Amniotic epithelial cell (primary cell): ENCODE measurements at regions not wholly inside any gene's neighbourhood (a gene's known extent, or its start where the extent isn't known, plus 50 kb on each side); places are given as distances from the start of the nearest gene placed in this dataset.
"Not testable (repeated sequence)": the region's sequence is repeated elsewhere in the genome, so short reads cannot be mapped to it uniquely, and the experiment has no call there.

ENCODE experiments used
- DNase-seq: peaks from one replicate; pipeline ENCODE4 v3.0.0-alpha.2; 2010; ENCODE audit warnings: low read depth

- DNase-seq = no peak
Measured at GRCh38 chr15:77862651-77863104, 214.8 kb downstream of the TBC1D2B start.

- DNase-seq = not testable (repeated sequence)
Measured at GRCh38 chr15:77861997-77862635, 215.4 kb downstream of the TBC1D2B start.

DNA sequence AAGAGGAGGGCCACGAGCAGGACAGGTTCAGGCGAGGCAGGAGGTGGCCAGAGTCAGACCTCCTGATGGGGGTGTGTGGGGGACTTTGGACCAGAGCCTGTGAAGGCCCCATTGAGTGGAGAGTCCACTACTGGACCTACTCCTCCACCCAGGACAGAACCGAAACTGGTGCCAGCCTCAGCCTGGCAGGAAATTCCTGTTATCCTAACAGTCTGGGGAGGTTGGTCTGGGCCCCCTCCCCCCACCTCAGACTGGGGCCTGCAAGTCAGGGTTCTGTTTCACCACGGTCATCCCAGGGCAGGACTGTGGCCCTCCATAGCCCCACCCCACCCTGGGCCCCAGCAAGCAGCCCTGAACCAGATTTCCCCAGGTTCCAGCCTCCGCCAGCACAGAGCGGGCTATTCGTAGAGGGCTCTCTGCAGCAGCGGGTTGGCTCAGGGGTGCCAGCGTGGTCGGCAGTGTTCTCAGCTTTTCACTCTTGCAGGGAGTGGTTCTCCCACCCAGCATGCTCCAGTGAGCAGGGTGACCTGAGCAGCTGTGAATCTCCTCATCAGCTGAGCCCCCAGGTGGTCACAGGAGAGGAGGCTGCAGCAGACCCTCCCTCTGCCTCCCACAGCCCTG lies 217.3 kb downstream of the TBC1D2B start:
- DNase-seq = no peak

DNA sequence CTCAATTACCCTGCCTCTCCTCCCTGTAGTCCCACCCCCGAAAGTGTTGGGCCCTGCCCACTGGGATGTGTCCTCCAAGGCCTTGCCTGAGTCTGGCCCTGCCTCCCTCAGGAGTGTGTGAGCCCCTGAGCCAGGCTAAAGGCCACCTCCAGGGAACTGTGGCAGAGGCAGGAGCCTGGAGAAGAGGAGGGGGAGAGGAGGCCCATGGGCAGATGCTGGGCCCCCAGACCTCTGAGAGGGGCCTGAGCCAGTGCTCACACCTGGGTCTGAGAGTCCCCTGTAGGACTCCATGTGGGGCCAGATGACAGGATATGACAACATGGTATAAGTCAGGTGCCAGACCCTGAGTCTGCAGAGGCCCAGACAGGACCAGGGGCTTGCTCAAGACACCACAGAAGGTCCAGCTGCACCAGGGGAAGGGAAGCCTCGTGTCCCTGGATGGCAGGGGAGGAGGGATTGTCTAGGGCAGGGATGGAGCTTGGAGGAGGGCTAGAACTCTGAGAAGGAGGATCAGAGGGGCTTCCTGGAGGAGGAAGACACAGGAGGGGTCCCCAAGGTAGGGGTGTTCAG lies 217.9 kb downstream of the TBC1D2B start:
- DNase-seq = no peak

GRCh38 chr15:77858792-77859490 lies 218.6 kb downstream of the TBC1D2B start:
- no peak for DNase-seq

DNA sequence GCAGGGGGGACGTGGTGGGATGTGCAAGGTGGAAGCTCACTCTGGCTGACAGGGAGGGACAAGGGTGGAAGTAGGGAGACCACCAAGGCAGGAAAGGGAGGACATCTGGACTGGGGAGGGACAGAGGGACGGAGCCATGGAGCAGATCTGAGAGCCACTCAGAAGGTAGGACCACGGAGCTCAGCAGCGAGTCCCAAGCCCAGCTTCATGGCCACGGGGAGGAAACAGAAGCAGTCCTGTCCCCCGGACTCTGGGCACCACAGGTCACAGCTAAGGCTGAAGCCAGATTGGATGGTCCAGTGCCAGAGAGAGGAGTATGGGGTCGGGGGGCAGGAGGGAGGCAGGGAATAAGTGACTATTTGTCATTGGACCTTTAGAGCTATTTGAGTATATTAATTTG lies 220.1 kb downstream of the TBC1D2B start:
- no peak for DNase-seq

GRCh38 chr15:77856705-77857346 lies 220.7 kb downstream of the TBC1D2B start:
- no peak for DNase-seq

GRCh38 chr15:77855871-77856270 lies 221.6 kb downstream of the TBC1D2B start:
- no peak for DNase-seq

GRCh38 chr15:77854980-77855379 lies 222.3 kb upstream of the LINGO1 start:
- DNase-seq = no peak

DNA sequence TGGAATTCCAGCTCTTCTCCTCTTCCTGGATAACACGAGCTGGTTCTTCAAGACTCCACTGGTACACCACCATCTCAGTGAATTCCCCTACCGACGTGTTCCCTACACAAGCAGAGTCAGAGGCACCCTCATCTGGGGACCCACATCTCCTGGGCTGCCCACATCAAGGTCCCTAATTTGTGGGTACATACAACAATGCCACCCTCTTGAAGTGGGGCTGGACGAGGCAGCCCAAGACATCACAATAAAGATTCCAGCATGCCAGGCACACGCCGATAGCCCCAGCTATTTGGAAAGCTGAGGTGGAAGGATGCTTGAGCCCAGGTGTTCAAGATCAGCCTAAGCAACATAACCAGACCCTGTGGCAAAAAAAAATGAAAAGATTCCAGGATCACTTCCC lies 221.2 kb upstream of the LINGO1 start:
- DNase-seq = no peak

- DNase-seq = no peak
Measured at GRCh38 chr15:77853008-77853328, 220.3 kb upstream of the LINGO1 start.

GRCh38 chr15:77852241-77853007 lies 219.7 kb upstream of the LINGO1 start:
- DNase-seq = no peak

DNA sequence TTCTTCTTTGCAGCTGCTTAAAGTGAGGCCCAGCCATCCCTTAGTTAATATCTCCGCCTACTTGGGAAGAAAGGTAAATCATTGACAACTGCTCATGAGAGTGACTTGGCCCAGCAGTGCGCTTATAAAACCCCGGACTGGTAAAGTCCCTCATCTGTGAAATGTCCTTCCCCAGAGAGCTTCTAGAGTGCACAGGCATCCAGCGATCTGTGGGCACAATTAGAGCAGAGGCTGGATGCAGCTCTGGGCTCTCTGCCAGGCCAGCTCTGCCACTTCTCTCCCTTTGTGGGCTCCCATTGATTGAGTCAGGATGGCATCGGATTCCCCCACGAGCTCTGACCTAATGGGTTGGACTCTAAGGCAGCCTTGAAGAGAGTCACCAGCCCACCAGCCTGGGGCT lies 219.0 kb upstream of the LINGO1 start:
- no peak for DNase-seq

DNA sequence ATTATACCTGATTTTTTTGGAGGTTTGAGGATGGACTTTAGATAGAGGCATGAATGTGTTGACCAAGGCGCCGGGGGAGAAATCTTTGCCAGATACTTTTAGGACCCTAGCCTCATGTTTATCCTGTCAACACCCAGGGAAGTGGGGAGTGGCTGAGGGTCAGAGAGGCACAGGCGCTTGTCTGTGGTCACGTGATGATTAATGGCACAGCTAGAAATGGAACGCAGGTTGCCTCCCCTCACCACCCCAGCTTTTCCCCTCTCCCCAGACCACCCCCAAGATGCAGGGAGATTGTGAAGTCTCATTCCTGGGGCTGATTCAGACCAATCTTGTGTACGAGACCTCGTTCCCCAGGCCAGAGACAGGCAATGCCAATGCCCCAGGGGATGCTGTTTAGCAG lies 218.4 kb upstream of the LINGO1 start:
- no peak for DNase-seq

GRCh38 chr15:77846986-77847385 lies 214.3 kb upstream of the LINGO1 start:
- no peak for DNase-seq

DNA sequence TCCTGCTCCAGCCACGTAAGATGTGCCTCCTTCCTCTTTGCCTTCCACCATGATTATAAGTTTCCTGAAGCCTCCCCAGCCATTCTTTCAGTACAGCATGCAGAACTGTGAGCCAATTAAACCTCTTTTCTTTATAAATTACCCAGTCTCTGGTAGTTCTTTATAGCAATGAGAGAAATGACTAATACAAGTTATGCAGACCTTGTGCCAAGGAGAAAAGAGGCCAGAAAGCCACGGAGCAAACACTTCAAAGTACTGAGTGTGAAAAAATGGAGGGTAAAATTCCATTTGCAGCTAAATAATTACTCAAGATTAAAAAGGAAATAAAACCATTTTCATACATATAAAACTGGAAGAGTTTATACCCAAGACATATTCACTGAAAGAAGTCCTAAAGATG lies 213.6 kb upstream of the LINGO1 start:
- DNase-seq = peak; percentile 15

GRCh38 chr15:77844798-77845446 lies 212.2 kb upstream of the LINGO1 start:
- no peak for DNase-seq

DNA sequence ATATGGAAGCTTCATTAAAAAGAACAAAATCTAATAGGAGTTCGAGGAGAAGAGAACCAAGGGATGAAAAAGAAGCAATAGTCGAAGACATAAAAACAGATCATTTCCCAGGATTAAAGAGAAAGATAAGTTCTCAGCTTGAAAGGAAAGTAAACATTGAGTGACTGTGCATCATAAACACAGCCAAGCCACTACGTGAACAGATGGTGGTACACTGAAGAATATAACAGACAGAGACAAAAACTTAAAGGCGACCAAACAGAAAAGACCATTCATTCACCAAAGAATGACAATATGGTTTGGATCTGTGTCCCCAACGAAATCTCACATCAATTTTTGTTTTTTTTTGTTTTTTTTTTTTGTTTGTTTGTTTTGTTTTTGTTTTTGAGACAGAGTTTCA lies 210.8 kb upstream of the LINGO1 start:
- DNase-seq = no peak

- peak; percentile 91 for DNase-seq
Measured at GRCh38 chr15:77840991-77841775, 208.5 kb upstream of the LINGO1 start.
